Stimulated activated CD8-positive, alpha-beta memory T cell treated with anti-CD3 and anti-CD28 coated beads, Interleukin-12 subunit alpha, Interleukin-12 subunit beta, amount 100 ng/mL, for 24 hours (primary cell): ENCODE measurements at regions not wholly inside any gene's neighbourhood (a gene's known extent, or its start where the extent isn't known, plus 50 kb on each side); places are given as distances from the start of the nearest gene placed in this dataset.

ENCODE experiments used
- DNase-seq: peaks from one replicate; pipeline ENCODE4 v3.0.0-alpha.2; 2020; ENCODE audit errors: extremely low read depth

DNA sequence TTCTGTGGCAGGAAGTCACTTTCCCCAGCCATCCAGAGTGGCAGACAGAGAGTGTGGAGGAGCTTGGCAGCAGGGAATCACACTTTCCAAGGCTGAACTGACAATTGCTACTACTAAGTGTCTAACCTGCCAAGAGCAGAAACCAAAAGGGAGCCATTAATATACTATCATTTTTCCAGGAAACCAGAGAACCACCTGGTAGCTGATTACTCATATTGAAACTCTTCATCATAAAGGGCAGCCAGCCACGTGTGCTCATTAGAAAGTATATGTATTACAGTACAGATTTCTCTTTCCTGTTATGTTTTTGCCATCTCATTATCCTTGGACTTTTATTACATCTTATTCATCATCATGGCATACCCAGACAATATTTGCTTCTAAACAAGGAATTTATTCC, 374.9 kb downstream of the GXYLT1 start:
- DNase-seq = no peak

DNA sequence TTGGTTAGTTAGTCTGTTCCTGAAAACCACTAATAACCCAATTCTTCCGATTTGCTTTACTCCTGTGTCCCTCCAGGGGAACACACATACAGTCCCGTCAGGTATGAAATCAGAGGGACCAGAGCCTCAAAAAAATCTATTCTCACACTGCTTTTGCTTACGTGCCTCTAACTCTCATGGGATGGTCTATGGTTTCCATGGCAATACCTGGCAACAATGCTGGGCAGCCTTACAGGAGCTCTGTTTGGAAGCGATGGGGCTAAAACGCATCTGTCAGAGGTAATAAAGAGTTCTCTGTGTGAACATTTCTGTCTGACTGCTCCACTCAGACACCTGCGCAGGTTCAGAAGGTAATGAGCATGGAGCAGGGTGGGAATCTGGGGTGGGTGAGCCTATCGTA, 376.2 kb downstream of the GXYLT1 start:
- DNase-seq = no peak

DNA sequence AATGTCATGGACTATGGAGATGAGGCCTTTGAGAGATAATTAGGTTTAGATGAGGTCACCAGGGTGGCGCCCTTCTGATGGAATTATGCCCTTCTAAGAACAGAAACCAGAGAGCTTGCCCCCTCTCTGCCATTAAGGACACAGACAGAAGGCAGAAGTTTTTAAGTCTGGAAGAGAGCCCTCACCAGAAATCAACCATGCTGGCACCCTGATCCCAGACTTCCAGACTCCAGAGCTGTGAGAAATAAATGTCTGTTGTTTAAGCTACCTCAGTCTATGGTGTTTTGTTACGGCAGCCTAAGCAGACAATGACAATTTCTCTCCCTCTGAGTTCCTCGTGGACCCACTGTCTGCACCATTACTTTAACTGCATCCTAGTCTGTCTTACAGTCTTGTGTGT, 382.0 kb downstream of the GXYLT1 start:
- no peak for DNase-seq

- no peak for DNase-seq
Observed at GRCh38 chr12:41745593-41745992, 399.1 kb downstream of the GXYLT1 start.

DNA sequence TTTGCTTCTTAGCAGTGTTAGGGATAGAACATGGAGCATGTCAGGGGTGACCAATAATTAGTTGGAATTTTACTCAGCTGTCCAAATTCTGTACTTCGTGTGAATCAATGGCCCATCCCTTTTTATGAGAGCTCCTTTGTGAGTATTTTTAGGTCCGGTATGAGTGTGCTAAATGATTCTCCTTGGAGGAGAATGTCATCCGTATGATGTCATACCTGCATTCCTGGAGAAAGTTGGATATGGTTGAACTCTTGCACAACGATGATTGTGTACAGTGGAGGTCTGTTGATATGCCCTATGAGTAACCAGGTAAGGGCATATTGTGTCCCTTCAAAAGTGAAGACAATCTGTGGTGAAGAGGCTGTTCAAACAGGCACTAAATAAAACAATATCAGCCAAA, 400.8 kb downstream of the GXYLT1 start:
- no peak for DNase-seq

GRCh38 chr12:41739066-41739465, 405.6 kb downstream of the GXYLT1 start:
- DNase-seq = no peak

- DNase-seq = no peak
Observed at GRCh38 chr12:41737423-41737822, 407.3 kb downstream of the GXYLT1 start.

- no peak for DNase-seq
Observed at GRCh38 chr12:41736436-41736835, 408.2 kb downstream of the GXYLT1 start.

- no peak for DNase-seq
Observed at GRCh38 chr12:41731691-41732090, 413.0 kb downstream of the GXYLT1 start.

GRCh38 chr12:41731061-41731460, 413.6 kb downstream of the GXYLT1 start:
- DNase-seq = no peak

- no peak for DNase-seq
Observed at GRCh38 chr12:41724216-41724615, 420.5 kb downstream of the GXYLT1 start.

- DNase-seq = no peak
Observed at GRCh38 chr12:41719214-41719613, 425.5 kb downstream of the GXYLT1 start.

- DNase-seq = no peak
Observed at GRCh38 chr12:41715256-41715655, 429.4 kb downstream of the GXYLT1 start.

GRCh38 chr12:41709463-41710285, 435.0 kb downstream of the GXYLT1 start:
- no peak for DNase-seq

DNA sequence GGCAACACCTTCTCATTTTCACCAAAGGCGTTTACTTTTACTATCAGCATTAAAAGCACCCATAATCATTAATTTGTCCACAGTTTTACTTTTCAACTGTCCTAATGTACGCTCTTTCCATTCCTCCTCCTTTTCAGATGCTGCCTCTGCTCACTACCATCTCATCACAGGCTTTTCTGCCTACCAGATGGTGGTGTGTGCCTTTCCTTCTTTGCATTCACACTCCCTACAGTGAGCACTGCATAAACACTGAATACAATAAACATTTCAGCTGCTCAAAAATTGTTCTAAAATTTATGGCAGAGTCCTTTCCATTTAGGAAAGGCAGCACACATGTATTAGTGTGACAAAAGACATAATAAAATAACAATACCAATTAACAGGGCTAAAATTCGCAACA, 435.7 kb downstream of the GXYLT1 start:
- no peak for DNase-seq

DNA sequence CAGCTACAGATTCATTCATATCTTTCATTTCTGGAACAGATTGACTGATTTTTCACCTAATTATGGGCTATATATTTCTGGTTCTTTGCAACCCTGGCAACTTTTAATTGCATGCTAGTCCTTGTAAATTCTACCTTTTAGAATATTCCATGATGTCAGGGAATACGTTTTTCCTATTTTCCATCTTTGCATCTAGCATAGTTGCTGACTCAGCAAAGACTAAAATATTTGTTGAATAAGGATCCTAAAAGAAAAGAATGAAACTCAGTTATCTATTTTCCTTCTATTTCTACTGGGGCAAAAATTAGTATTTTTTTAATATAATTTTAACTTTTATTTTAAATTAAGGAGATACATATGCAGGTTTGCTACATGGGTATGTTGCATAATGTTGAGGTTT, 438.3 kb downstream of the GXYLT1 start:
- no peak for DNase-seq

- no peak for DNase-seq
Observed at GRCh38 chr12:41701943-41702601, 442.6 kb downstream of the GXYLT1 start.

GRCh38 chr12:41700940-41701339, 443.7 kb downstream of the GXYLT1 start:
- DNase-seq = no peak

- no peak for DNase-seq
Observed at GRCh38 chr12:41699658-41700057, 445.0 kb downstream of the GXYLT1 start.

GRCh38 chr12:41697161-41697560, 447.5 kb downstream of the GXYLT1 start:
- DNase-seq = no peak

DNA sequence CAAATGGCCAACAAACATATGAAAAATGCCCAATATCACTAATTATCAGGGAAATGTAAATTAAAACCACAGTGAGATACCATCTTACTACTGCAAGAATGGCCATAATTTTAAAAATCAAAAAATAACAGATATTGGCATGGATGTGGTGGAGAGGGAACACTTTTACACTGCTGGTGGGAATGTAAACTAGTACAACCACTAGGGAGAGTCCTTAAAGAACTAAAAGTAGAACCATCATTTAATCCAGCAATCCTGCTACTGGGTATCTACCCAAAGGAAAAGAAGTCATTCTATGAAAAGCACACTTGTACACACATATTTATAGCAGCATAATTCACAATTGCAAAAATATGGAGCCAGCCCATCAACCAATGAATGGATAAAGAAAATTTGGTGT, 459.7 kb downstream of the GXYLT1 start:
- DNase-seq = no peak

DNA sequence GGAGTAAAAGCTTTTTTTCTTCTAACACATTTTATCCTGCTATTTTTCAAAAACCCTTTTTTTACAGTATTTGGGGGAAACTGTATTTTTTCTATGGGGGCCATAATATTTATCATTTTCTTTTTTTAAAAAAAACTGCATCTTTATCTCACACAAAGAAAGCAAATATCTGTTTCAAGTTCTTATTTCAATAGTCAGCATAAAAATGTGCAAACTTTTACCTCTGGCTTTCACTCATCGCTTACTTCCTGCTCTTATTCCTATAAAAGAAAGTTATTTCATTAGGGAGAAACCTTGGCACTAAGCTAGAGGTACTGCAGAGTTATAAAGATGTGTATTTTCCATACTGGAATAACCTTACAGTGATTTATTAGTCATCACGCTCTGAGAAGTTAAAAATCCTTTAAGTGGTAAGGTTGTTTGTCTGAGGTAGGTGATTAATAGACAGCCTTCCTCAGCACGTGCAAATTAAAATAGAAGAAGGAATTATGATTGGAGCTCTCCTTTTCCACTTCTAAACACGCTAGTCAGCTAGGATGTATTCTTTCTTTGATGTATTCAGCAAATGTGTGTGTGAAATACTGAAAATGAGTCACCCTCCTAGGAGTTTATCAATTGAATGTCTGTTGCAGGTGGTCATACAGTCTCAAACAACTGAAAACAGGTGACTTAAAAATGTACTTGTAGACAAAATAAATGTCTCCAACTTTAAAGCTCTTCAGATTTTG, 461.0 kb downstream of the GXYLT1 start:
- no peak for DNase-seq

DNA sequence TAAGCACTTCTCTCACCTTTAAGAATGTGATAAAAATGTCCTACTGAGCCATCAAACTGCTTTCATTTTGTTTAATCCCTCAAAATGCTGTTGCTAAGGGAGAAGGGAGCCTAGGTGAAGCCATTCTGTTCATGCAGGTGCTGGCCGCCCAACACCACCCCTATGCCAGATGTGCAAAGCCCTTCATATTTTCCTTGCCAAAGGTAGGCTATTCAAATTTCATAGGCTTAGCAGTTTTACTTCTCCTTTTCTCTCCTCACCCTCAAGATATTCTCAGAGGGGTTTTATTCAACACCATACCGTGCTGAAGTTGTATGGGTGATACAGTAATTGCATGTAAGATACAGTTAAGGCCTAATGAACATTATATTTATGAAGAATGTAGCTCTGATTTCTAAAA, 461.7 kb downstream of the GXYLT1 start:
- DNase-seq = no peak
